GM12878 (cell line): ENCODE measurements at regions not wholly inside any gene's neighbourhood (a gene's known extent, or its start where the extent isn't known, plus 50 kb on each side); places are given as distances from the start of the nearest gene placed in this dataset.

Experiments used
- ATAC-seq: fragments of 200-7000 bp; cut with Tn5 transposase; 3 replicates; pipeline ENCODE4 v1.9.1; 2020; ENCODE audit warnings: mild to moderate bottlenecking, moderate library complexity
- BruUV-seq: library from RNA; stranded (reverse); fragments of 400-500 nt; replicated peaks from 2 replicates; lab custom pipeline; 2021; lab: Mats Ljungman, UMichigan
- CTCF ChIA-PET: fragments of 300-600 bp; sonication (Branson Sonifier 250); formaldehyde crosslinking; extraction: SDS; loops from one replicate; lab custom pipeline; 2021; ENCODE audit warnings: inconsistent platforms; lab: Yijun Ruan, JAX
- POLR2A ChIA-PET: fragments of 350-600 bp; formaldehyde crosslinking; extraction: SDS; loops from one replicate; lab custom pipeline; 2021; ENCODE audit warnings: inconsistent platforms; lab: Charles Lee
- RAD21 ChIA-PET: fragments of 300-600 bp; sonication (Branson Sonifier 250); formaldehyde crosslinking; loops from one replicate; lab custom pipeline; 2023; ENCODE audit warnings: antibody characterized with exemption; ENCODE audit not compliant: unreplicated experiment; lab: Charles Lee
- SMC1A ChIA-PET: fragments of 300-600 bp; sonication (Branson Sonifier 250); formaldehyde crosslinking; loops from one replicate; lab custom pipeline; 2023; ENCODE audit not compliant: unreplicated experiment, uncharacterized antibody; lab: Charles Lee
- DNase-seq: peaks from one replicate; pipeline ENCODE4 v3.0.0-alpha.2; 2011; ENCODE audit warnings: low read depth, low spot score
- FAIRE-seq: peaks from 3 replicates; lab custom pipeline; 2011; peaks lifted over from hg19 to GRCh38; lab: Jason Lieb, UNC
- H2AFZ ChIP-seq: 2 replicates; pipeline ENCODE4 v1.6.0; 2011; ENCODE audit warnings: low read depth, low read length, control low read depth; ENCODE audit not compliant: control insufficient read depth
- H3K27ac ChIP-seq: 2 replicates; pipeline ENCODE4 v1.5.1; 2011; ENCODE audit warnings: control low read depth; ENCODE audit not compliant: control insufficient read depth, insufficient read depth
- H3K27me3 ChIP-seq, 2 experiments: replicated peaks in 1 of 2; 2 replicates each; pipeline versions ENCODE4 v1.6.0 to v1.6.1; 2011; ENCODE audit warnings: low read length in 1 of 2; ENCODE audit not compliant: control insufficient read depth in 2 of 2, insufficient read depth in 2 of 2
- H3K36me3 ChIP-seq, 2 experiments: 2 replicates each; pipeline ENCODE4 v1.5.1; 2011; ENCODE audit warnings: low read length in 1 of 2; ENCODE audit not compliant: control insufficient read depth in 2 of 2, insufficient read depth in 2 of 2
- H3K4me1 ChIP-seq: 2 replicates; pipeline ENCODE4 v1.6.1; 2011; ENCODE audit warnings: mild to moderate bottlenecking, low read length, moderate library complexity, mixed read lengths; ENCODE audit not compliant: control insufficient read depth, insufficient read depth
- H3K4me2 ChIP-seq: 2 replicates; pipeline ENCODE4 v1.6.0; 2011; ENCODE audit warnings: control low read depth; ENCODE audit not compliant: control insufficient read depth, insufficient read depth
- H3K4me3 ChIP-seq: fragments of 200-600 bp; sonication (generic); 2 replicates; pipeline ENCODE4 v1.5.1; 2016
- H3K79me2 ChIP-seq: 2 replicates; pipeline ENCODE4 v1.6.0; 2011; ENCODE audit warnings: low read length; ENCODE audit not compliant: control insufficient read depth, insufficient read depth
- H3K9ac ChIP-seq: 2 replicates; pipeline ENCODE4 v1.8.0; 2011; ENCODE audit warnings: low read length, control low read depth, mixed read lengths; ENCODE audit not compliant: control insufficient read depth, insufficient read depth
- H3K9me3 ChIP-seq: replicated peaks from 3 replicates; pipeline ENCODE4 v1.5.1; 2011; ENCODE audit warnings: mild to moderate bottlenecking, low read length; ENCODE audit not compliant: control insufficient read depth, insufficient read depth
- H4K20me1 ChIP-seq: 2 replicates; pipeline ENCODE4 v1.6.0; 2011; ENCODE audit not compliant: control insufficient read depth, insufficient read depth
- ATF7 ChIP-seq: fragments of 450-650 bp; IDR thresholded peaks from 2 replicates; pipeline ENCODE4 v1.6.1; 2016; ENCODE audit warnings: low read depth, mild to moderate bottlenecking
- BHLHE40 ChIP-seq, 2 experiments: fragments of 450-650 bp in 1 of 2; IDR thresholded peaks; 2 replicates each; pipeline ENCODE4 v1.6.1; 2011 to 2017; ENCODE audit warnings: low read depth in 2 of 2, borderline replicate concordance in 1 of 2, improper control_type of control experiment in 1 of 2, low read length in 1 of 2, mild to moderate bottlenecking in 1 of 2
- BMI1 ChIP-seq: fragments of 450-650 bp; IDR thresholded peaks from 2 replicates; pipeline ENCODE4 v1.6.1; 2016; ENCODE audit warnings: mild to moderate bottlenecking, moderate library complexity, borderline replicate concordance
- BRCA1 ChIP-seq: IDR thresholded peaks from 2 replicates; pipeline ENCODE4 v1.6.1; 2011; ENCODE audit warnings: low read depth, low read length, improper control_type of control experiment
- DPF2 ChIP-seq: fragments of 450-650 bp; IDR thresholded peaks from 2 replicates; pipeline ENCODE4 v1.6.1; 2017; ENCODE audit warnings: mild to moderate bottlenecking
- FOXM1 ChIP-seq: IDR thresholded peaks from 2 replicates; pipeline ENCODE4 v1.6.1; 2012; ENCODE audit warnings: low read depth, mild to moderate bottlenecking, inconsistent platforms, low read length, moderate library complexity
- GABPA ChIP-seq: IDR thresholded peaks from 2 replicates; pipeline ENCODE4 v1.6.1; 2014; ENCODE audit warnings: antibody characterized with exemption, low read depth, mild to moderate bottlenecking, inconsistent platforms
- GATAD2B ChIP-seq: fragments of 450-650 bp; conservative IDR thresholded peaks from 2 replicates; pipeline ENCODE4 v1.6.1; 2017; ENCODE audit warnings: low read depth, mild to moderate bottlenecking, moderate library complexity
- LARP7 ChIP-seq: fragments of 450-650 bp; IDR thresholded peaks from 2 replicates; pipeline ENCODE4 v1.6.1; 2017; ENCODE audit warnings: mild to moderate bottlenecking
- RAD51 ChIP-seq: fragments of 450-650 bp; IDR thresholded peaks from 2 replicates; pipeline ENCODE4 v1.6.1; 2016; ENCODE audit warnings: moderate library complexity, mild to moderate bottlenecking, inconsistent platforms
- RB1 ChIP-seq: fragments of 450-650 bp; formaldehyde crosslinking; IDR thresholded peaks from 2 replicates; pipeline ENCODE4 v1.6.1; 2017; ENCODE audit warnings: mild to moderate bottlenecking, borderline replicate concordance
- SIN3A ChIP-seq: IDR thresholded peaks from 2 replicates; pipeline ENCODE4 v1.6.1; 2012; ENCODE audit warnings: low read depth, low read length, improper control_type of control experiment
- WGBS: methylation state at CpG from one replicate; pipeline ENCODE4 v1.1.6; 2016; ENCODE audit warnings: low lambda C conversion rate; ENCODE audit not compliant: insufficient replicate concordance, insufficient coverage; ENCODE audit errors: missing lambda C conversion rate; 5-methylcytosine and 5-hydroxymethylcytosine counted together
- in situ Hi-C: fragments of 300-500 bp; cut with MboI; formaldehyde crosslinking; loops from 9 replicates; pipeline ENCODE4 v1.14.3; 2018; ENCODE audit warnings: mixed read lengths
- intact Hi-C: fragments of 100-400 bp; cut with micrococcal nuclease; formaldehyde crosslinking; loops from one replicate; pipeline ENCODE4 v1.14.2; 2022; ENCODE audit not compliant: unreplicated experiment
- TF ChIP-seq, protein P1 (sequence below): fragments of 450-650 bp; formaldehyde crosslinking; IDR thresholded peaks from 2 replicates; pipeline ENCODE4 v1.4.0; 2020; ENCODE audit warnings: mild to moderate bottlenecking, moderate library complexity
- TF ChIP-seq, protein P2 (sequence below), 3 experiments: IDR thresholded peaks in 2 of 3; conservative IDR thresholded peaks in 1 of 3; 2 replicates each; pipeline ENCODE4 v1.5.1; 2011; ENCODE audit warnings: low read depth in 3 of 3, low read length in 3 of 3, mild to moderate bottlenecking in 3 of 3, control low read depth in 2 of 3, moderate library complexity in 2 of 3, inconsistent platforms in 1 of 3, mixed read lengths in 1 of 3; ENCODE audit not compliant: control insufficient read depth in 2 of 3, insufficient read depth in 1 of 3; ENCODE audit errors: extremely low read depth in 1 of 3

DNA sequence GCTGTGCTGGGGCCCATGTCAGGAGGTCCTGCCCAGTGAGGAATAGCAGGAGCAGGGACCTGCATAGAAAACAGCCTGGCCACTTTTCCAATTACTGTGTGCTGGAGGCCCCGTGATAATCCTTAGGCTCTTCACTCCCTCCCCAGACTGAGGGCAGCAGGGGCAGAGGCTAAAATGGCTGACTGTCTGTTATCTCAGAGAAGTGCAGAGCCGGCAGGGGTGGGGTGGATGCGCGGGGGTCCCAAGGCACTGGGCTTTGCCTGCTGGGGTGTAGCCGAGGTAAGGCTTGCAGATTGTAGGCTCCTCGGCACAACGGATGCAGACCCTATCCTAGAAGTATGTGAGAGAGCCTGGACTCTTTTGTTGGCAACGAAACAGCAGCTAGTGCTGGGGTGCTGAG lies 1064.1 kb downstream of the OLFM4 start:
- Histone ChIP-seq H3K4me1 (no peaks in the 10 kb centered on the region), H3K27me3 (no peaks in the 10 kb centered on the region), H3K79me2 (no peaks in the 10 kb centered on the region), H3K4me2 (no peak overlapping the region), H2AFZ (no peak overlapping the region), H3K9me3 (no peaks in the 10 kb centered on the region; the same call in 2 of the 3 replicates), H3K36me3 (no peaks in the 10 kb centered on the region), H3K4me3 (no peak overlapping the region), H3K27ac (no peak overlapping the region), H4K20me1 (no peaks in the 10 kb centered on the region), H3K9ac (no peak overlapping the region)
- no peak for TF ChIP-seq SIN3A
- no peak for TF ChIP-seq ATF7
- TF ChIP-seq GABPA, result no peak
- no peak for TF ChIP-seq RAD51
- TF ChIP-seq BRCA1, result no peak
- no peak for TF ChIP-seq RB1
- no peak for TF ChIP-seq BMI1
- TF ChIP-seq, protein P1, sequence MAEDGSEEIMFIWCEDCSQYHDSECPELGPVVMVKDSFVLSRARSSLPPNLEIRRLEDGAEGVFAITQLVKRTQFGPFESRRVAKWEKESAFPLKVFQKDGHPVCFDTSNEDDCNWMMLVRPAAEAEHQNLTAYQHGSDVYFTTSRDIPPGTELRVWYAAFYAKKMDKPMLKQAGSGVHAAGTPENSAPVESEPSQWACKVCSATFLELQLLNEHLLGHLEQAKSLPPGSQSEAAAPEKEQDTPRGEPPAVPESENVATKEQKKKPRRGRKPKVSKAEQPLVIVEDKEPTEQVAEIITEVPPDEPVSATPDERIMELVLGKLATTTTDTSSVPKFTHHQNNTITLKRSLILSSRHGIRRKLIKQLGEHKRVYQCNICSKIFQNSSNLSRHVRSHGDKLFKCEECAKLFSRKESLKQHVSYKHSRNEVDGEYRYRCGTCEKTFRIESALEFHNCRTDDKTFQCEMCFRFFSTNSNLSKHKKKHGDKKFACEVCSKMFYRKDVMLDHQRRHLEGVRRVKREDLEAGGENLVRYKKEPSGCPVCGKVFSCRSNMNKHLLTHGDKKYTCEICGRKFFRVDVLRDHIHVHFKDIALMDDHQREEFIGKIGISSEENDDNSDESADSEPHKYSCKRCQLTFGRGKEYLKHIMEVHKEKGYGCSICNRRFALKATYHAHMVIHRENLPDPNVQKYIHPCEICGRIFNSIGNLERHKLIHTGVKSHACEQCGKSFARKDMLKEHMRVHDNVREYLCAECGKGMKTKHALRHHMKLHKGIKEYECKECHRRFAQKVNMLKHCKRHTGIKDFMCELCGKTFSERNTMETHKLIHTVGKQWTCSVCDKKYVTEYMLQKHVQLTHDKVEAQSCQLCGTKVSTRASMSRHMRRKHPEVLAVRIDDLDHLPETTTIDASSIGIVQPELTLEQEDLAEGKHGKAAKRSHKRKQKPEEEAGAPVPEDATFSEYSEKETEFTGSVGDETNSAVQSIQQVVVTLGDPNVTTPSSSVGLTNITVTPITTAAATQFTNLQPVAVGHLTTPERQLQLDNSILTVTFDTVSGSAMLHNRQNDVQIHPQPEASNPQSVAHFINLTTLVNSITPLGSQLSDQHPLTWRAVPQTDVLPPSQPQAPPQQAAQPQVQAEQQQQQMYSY, result no peak
- TF ChIP-seq FOXM1, result no peak
- TF ChIP-seq, protein P2, sequence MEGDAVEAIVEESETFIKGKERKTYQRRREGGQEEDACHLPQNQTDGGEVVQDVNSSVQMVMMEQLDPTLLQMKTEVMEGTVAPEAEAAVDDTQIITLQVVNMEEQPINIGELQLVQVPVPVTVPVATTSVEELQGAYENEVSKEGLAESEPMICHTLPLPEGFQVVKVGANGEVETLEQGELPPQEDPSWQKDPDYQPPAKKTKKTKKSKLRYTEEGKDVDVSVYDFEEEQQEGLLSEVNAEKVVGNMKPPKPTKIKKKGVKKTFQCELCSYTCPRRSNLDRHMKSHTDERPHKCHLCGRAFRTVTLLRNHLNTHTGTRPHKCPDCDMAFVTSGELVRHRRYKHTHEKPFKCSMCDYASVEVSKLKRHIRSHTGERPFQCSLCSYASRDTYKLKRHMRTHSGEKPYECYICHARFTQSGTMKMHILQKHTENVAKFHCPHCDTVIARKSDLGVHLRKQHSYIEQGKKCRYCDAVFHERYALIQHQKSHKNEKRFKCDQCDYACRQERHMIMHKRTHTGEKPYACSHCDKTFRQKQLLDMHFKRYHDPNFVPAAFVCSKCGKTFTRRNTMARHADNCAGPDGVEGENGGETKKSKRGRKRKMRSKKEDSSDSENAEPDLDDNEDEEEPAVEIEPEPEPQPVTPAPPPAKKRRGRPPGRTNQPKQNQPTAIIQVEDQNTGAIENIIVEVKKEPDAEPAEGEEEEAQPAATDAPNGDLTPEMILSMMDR (IDR thresholded peaks at IDR 0.05 in 2 of 3, conservative IDR thresholded peaks at IDR 0.05 in 1 of 3; ENCODE audit: control insufficient read depth in 2 of 3, extremely low read depth in 1 of 3, insufficient read depth in 1 of 3, low read depth in 3 of 3, low read length in 3 of 3), result no peak
- TF ChIP-seq DPF2, result no peak
- TF ChIP-seq GATAD2B, result no peak
- no peak for TF ChIP-seq BHLHE40 (IDR thresholded peaks at IDR 0.05; ENCODE audit: borderline replicate concordance in 1 of 2, low read depth in 2 of 2, low read length in 1 of 2)
- TF ChIP-seq LARP7, result no peak
- SMC1A ChIA-PET, result no interaction called here
- ATAC-seq, result no peak
- BruUV-seq, result no TSS peak
- CTCF ChIA-PET, result no interaction called here
- RAD21 ChIA-PET, result no interaction called here
- 36% methylated on average over 8 of the region's 8 CpGs for WGBS
- no peak for FAIRE-seq
- POLR2A ChIA-PET, result no interaction called here
- in situ Hi-C loops, result no loop called here
- intact Hi-C loops, result no loop called here
- DNase-seq, result no peak
